RWPE2 (cell line): ENCODE measurements at regions not wholly inside any gene's neighbourhood (a gene's known extent, or its start where the extent isn't known, plus 50 kb on each side); places are given as distances from the start of the nearest gene placed in this dataset.

Source experiments
- ATAC-seq: fragments of 200-7000 bp; cut with Tn5 transposase; 3 replicates; pipeline ENCODE4 v1.9.1; 2021; ENCODE audit warnings: low read depth
- DNase-seq: peaks from one replicate; pipeline ENCODE4 v3.0.0-alpha.2; 2020; ENCODE audit warnings: low spot score
- H3K27ac ChIP-seq: fragments of 450-650 bp; 2 replicates; pipeline ENCODE4 v1.5.1; 2017; ENCODE audit warnings: mild to moderate bottlenecking; ENCODE audit not compliant: poor library complexity, severe bottlenecking
- H3K27me3 ChIP-seq: fragments of 250-450 bp; sonication (Bioruptor Pico); 2 replicates; pipeline ENCODE4 v1.5.1; 2021; ENCODE audit warnings: mild to moderate bottlenecking, moderate library complexity; ENCODE audit not compliant: insufficient read depth, poor library complexity, severe bottlenecking
- H3K36me3 ChIP-seq: fragments of 250-450 bp; sonication (Bioruptor Pico); 2 replicates; pipeline ENCODE4 v1.5.1; 2020; ENCODE audit warnings: low read depth, mild to moderate bottlenecking, moderate library complexity
- H3K4me1 ChIP-seq: fragments of 250-450 bp; sonication (Bioruptor Pico); 2 replicates; pipeline ENCODE4 v1.5.1; 2021; ENCODE audit warnings: mild to moderate bottlenecking, moderate library complexity; ENCODE audit not compliant: insufficient read depth, poor library complexity, severe bottlenecking
- H3K4me3 ChIP-seq: fragments of 250-450 bp; sonication (Bioruptor Pico); 2 replicates; pipeline ENCODE4 v1.5.1; 2021; ENCODE audit warnings: mild to moderate bottlenecking, moderate library complexity; ENCODE audit not compliant: severe bottlenecking
- H3K9me3 ChIP-seq: fragments of 250-450 bp; sonication (Bioruptor Pico); 2 replicates; pipeline ENCODE4 v1.5.1; 2021; ENCODE audit warnings: mild to moderate bottlenecking, moderate library complexity; ENCODE audit not compliant: severe bottlenecking
- CTCF ChIP-seq: fragments of 450-650 bp; IDR thresholded peaks from one replicate; pipeline ENCODE4 v1.5.1; 2017; ENCODE audit warnings: mild to moderate bottlenecking, moderate library complexity; ENCODE audit not compliant: poor library complexity, severe bottlenecking

GRCh38 chr3:5822843-5823242, 635.3 kb downstream of the EDEM1 start:
- no peaks in the 10 kb centered on the region for H3K9me3 ChIP-seq
- H3K27me3 ChIP-seq, result no peaks in the 10 kb centered on the region
- H3K36me3 ChIP-seq, result no peaks in the 10 kb centered on the region
- DNase-seq, result no peak
- no peak for TF ChIP-seq CTCF
- no peaks in the 10 kb centered on the region for H3K4me1 ChIP-seq
- ATAC-seq, result no peak
- no peak overlapping the region for H3K27ac ChIP-seq
- H3K4me3 ChIP-seq, result no peak overlapping the region

- Histone ChIP-seq H3K9me3 (no peaks in the 10 kb centered on the region), H3K4me1 (no peaks in the 10 kb centered on the region), H3K36me3 (no peaks in the 10 kb centered on the region), H3K27me3 (no peaks in the 10 kb centered on the region), H3K4me3 (no peak overlapping the region), H3K27ac (no peak overlapping the region)
- no peak for ATAC-seq
- DNase-seq, result no peak
- no peak for TF ChIP-seq CTCF
These were observed 639.0 kb downstream of the EDEM1 start for GRCh38 chr3:5826467-5826866.

DNA sequence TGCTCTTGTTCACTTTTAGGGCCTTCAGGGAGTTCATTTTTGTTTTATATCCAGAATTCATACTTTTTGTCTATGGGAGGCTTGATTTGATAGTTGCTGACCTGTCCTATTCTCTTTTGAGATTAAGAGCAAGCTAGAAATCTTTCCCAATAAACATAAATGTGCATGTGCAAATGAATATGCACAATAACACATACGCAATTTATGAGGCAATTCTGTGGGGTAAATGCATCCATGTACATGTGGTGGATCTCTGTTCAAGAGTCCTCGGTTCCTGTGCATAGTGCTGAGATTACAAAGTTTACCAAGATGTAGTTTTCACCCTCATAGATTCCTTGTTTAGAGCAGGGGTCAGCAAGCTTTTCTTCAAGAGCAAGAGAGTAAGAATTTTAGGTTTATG, 640.7 kb downstream of the EDEM1 start:
- Histone ChIP-seq H3K4me3 (no peak overlapping the region), H3K4me1 (no peaks in the 10 kb centered on the region), H3K36me3 (no peaks in the 10 kb centered on the region), H3K27ac (no peak overlapping the region), H3K9me3 (no peaks in the 10 kb centered on the region), H3K27me3 (no peaks in the 10 kb centered on the region)
- DNase-seq, result no peak
- no peak for ATAC-seq
- no peak for TF ChIP-seq CTCF

DNA sequence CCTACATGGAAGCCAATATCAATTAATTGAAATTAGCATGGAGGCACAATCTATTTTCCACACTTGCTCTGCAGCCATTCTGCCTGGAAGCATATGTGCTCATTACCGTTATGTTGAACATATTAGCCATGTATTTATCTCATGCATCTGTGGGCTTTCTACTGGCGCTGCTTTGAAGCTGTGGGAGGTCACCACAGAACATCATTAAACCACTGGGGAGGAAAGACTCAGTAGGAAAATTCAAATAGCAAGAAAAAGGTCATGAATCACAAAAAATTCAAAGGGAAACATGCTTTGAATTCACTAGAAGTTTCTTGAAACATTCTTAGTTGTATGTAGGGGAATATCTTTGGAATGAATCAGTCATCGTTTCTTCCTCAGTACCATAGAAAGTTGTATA, 652.5 kb downstream of the EDEM1 start:
- ATAC-seq (no peak), DNase-seq (no peak)
- Histone ChIP-seq H3K36me3 (no peaks in the 10 kb centered on the region), H3K4me1 (no peaks in the 10 kb centered on the region), H3K4me3 (no peak overlapping the region), H3K27ac (no peak overlapping the region), H3K27me3 (no peaks in the 10 kb centered on the region), H3K9me3 (peaks cover 2% of the 10 kb centered on the region)
- TF ChIP-seq CTCF, result no peak

GRCh38 chr3:5841599-5841998, 654.1 kb downstream of the EDEM1 start:
- no peak for TF ChIP-seq CTCF
- no peak for DNase-seq
- H3K27me3 ChIP-seq, result no peaks in the 10 kb centered on the region
- H3K4me1 ChIP-seq, result no peaks in the 10 kb centered on the region
- no peak overlapping the region for H3K4me3 ChIP-seq
- H3K27ac ChIP-seq, result no peak overlapping the region
- H3K36me3 ChIP-seq, result no peaks in the 10 kb centered on the region
- H3K9me3 ChIP-seq, result peaks cover 2% of the 10 kb centered on the region
- no peak for ATAC-seq
